Natural killer cell (primary cell): ENCODE measurements at regions not wholly inside any gene's neighbourhood (a gene's known extent, or its start where the extent isn't known, plus 50 kb on each side); places are given as distances from the start of the nearest gene placed in this dataset.

Experiments used
- ATAC-seq, 3 donors: fragments of 150-1000 bp in 2 of 3; fragments of 200-7000 bp in 1 of 3; cut with Tn5 transposase; 1 replicate in 1 of 3; 2 replicates in 2 of 3; pipeline ENCODE4 v1.10.0; 2021; ENCODE audit warnings: mild to moderate bottlenecking in 2 of 3, moderate library complexity in 2 of 3
- DNase-seq, 2 donors: peaks; one replicate each; pipeline versions ENCODE4 v3.0.0 to v3.0.0-alpha.2; 2013 to 2021; ENCODE audit warnings: mixed read lengths in 1 of 2
- H3K27ac ChIP-seq: one replicate; pipeline ENCODE4 v1.5.1; 2013; ENCODE audit warnings: mild to moderate bottlenecking, low read length
- H3K27me3 ChIP-seq: one replicate; pipeline ENCODE4 v1.6.1; 2013; ENCODE audit warnings: low read length; ENCODE audit not compliant: control insufficient read depth, insufficient read depth
- H3K36me3 ChIP-seq: one replicate; pipeline ENCODE4 v1.6.1; 2013; ENCODE audit warnings: low read length; ENCODE audit not compliant: control insufficient read depth, insufficient read depth
- H3K4me1 ChIP-seq: one replicate; pipeline ENCODE4 v1.6.1; 2013; ENCODE audit warnings: low read length; ENCODE audit not compliant: control insufficient read depth, insufficient read depth
- H3K4me3 ChIP-seq: one replicate; pipeline ENCODE4 v1.5.1; 2013; ENCODE audit warnings: low read length
- H3K9me3 ChIP-seq: one replicate; pipeline ENCODE4 v1.6.1; 2013; ENCODE audit warnings: low read length; ENCODE audit not compliant: control insufficient read depth, insufficient read depth
- H3K27ac Mint-ChIP-seq, 2 donors: one replicate each; pipeline ENCODE4 v1.8.0; 2022; ENCODE audit warnings: mild to moderate bottlenecking in 2 of 2, mixed read lengths in 2 of 2, moderate library complexity in 1 of 2
- H3K27me3 Mint-ChIP-seq, 2 donors: one replicate each; pipeline ENCODE4 v1.8.0; 2022; ENCODE audit warnings: low read depth in 2 of 2, mixed read lengths in 2 of 2
- H3K36me3 Mint-ChIP-seq: one replicate; pipeline ENCODE4 v1.8.0; 2022; ENCODE audit warnings: mixed read lengths
- H3K4me1 Mint-ChIP-seq, 2 donors: one replicate each; pipeline ENCODE4 v1.8.0; 2022; ENCODE audit warnings: mixed read lengths in 2 of 2
- H3K4me3 Mint-ChIP-seq: one replicate; pipeline ENCODE4 v1.8.0; 2022; ENCODE audit warnings: mild to moderate bottlenecking, moderate library complexity, mixed read lengths
- H3K9me3 Mint-ChIP-seq, 2 donors: one replicate each; pipeline ENCODE4 v1.8.0; 2022; ENCODE audit warnings: mixed read lengths in 2 of 2
- WGBS: methylation state at CpG from one replicate; pipeline ENCODE4 v1.1.7; 2013; ENCODE audit warnings: missing lambda C conversion rate; ENCODE audit not compliant: insufficient coverage; 5-methylcytosine and 5-hydroxymethylcytosine counted together
- intact Hi-C: fragments of 100-400 bp; cut with micrococcal nuclease; formaldehyde crosslinking; loops from one replicate; pipeline ENCODE4 v1.14.2; 2022
- TF ChIP-seq, protein P1 (sequence below): fragments of 200-600 bp; IDR thresholded peaks from one replicate; pipeline ENCODE4 v1.8.0; 2022; ENCODE audit warnings: antibody characterized with exemption

DNA sequence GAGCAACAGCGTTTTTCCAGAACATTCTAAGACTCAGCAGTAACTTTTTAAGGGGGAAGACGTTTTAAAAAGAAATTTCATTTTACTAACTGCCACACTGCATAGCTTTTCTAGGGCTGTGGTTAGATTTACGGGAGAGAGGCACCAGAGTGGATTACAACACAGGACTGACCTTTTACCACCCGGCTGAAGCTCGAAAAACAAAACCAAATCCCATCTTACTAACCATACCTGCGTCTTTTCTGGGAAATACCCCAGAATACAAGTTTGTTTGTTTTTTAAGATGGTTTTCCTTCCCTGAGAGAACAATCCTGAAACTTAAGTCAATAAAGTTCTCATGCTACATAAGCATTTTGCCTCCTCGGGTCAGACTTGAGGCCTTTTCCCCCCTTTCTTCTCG lies 209.3 kb upstream of the SOX4 start:
- DNase-seq (no peak), ATAC-seq (no peak)
- Mint-ChIP-seq H3K4me3 (no peak overlapping the region), H3K36me3 (no peaks in the 10 kb centered on the region), H3K9me3 (no peaks in the 10 kb centered on the region), H3K27me3 (peaks cover 9 to 35% of the 10 kb centered on the region in 2 donors), H3K27ac (no peak overlapping the region), H3K4me1 (peaks cover 10 to 14% of the 10 kb centered on the region in 2 donors)
- Histone ChIP-seq H3K4me1 (no peaks in the 10 kb centered on the region), H3K4me3 (no peak overlapping the region), H3K27ac (no peak overlapping the region), H3K36me3 (no peaks in the 10 kb centered on the region), H3K9me3 (no peaks in the 10 kb centered on the region), H3K27me3 (no peaks in the 10 kb centered on the region)
- TF ChIP-seq, protein P1, sequence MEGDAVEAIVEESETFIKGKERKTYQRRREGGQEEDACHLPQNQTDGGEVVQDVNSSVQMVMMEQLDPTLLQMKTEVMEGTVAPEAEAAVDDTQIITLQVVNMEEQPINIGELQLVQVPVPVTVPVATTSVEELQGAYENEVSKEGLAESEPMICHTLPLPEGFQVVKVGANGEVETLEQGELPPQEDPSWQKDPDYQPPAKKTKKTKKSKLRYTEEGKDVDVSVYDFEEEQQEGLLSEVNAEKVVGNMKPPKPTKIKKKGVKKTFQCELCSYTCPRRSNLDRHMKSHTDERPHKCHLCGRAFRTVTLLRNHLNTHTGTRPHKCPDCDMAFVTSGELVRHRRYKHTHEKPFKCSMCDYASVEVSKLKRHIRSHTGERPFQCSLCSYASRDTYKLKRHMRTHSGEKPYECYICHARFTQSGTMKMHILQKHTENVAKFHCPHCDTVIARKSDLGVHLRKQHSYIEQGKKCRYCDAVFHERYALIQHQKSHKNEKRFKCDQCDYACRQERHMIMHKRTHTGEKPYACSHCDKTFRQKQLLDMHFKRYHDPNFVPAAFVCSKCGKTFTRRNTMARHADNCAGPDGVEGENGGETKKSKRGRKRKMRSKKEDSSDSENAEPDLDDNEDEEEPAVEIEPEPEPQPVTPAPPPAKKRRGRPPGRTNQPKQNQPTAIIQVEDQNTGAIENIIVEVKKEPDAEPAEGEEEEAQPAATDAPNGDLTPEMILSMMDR: no peak
- WGBS: 86% methylated on average over 3 of the region's 8 CpGs
- intact Hi-C loops: no loop called here

DNA sequence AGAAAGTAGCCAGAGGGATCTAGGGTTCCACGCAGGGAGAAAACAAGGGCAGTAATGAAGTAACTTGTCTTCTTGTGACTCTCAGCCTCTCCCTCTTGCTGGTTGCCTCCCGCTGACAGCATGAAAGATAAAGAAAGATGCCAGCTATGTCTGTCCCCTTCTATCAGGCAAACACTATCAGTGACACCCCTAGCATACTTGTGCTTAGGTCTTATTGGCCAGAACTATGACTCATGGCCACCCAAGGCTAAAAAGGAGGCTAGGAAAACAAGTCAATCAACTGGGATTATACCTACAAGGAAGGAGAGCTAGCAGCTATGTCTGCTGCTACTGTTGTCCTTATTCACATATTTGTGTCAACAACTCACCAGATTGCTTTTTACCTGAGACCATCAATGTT lies 206.8 kb upstream of the SOX4 start:
- H3K27me3 Mint-ChIP-seq: peaks cover 7 to 35% of the 10 kb centered on the region in 2 donors
- DNase-seq (no peak), ATAC-seq (no peak)
- H3K27ac Mint-ChIP-seq: no peak overlapping the region
- Histone ChIP-seq H3K27me3 (no peaks in the 10 kb centered on the region), H3K27ac (no peak overlapping the region), H3K4me3 (no peak overlapping the region), H3K4me1 (no peaks in the 10 kb centered on the region), H3K9me3 (no peaks in the 10 kb centered on the region), H3K36me3 (no peaks in the 10 kb centered on the region)
- H3K36me3 Mint-ChIP-seq: no peaks in the 10 kb centered on the region
- 96% methylated on average over 2 of the region's 2 CpGs for WGBS
- intact Hi-C loops: no loop called here
- TF ChIP-seq, protein P1: no peak
- H3K9me3 Mint-ChIP-seq: no peaks in the 10 kb centered on the region
- H3K4me1 Mint-ChIP-seq: peaks cover 10 to 14% of the 10 kb centered on the region in 2 donors
- H3K4me3 Mint-ChIP-seq: no peak overlapping the region

DNA sequence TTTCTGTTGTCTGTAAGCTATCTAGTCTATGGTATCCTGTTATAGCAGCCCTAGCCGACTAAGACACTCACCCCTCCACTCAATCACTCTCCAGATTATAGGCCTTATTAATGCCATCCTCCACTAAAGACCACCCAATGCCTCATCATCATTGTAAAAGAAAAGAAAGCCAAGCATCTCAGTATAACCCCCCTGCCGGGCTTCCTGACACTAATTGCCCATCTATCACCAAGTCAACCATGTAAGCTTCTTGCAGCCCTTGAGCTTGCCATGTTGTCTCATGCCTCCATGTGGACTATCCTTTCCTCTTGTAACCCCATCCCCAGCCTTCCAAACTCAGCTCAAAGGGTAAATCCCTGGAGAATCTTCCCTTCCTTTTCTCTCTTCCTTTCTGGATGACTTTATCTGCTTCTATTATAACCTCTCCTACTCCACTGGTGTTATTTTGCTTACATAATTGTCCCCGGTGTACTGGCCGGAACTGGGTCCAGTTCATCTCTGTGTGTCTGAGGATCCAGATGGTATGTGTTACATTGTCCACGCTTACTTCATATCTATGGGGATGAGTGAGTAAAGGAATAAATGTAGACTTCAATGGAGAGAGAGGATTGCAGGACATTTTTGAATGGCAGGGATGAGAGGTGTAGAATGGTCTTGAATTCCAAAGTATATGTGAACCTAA lies 202.9 kb upstream of the SOX4 start:
- Histone ChIP-seq H3K4me1 (no peaks in the 10 kb centered on the region), H3K9me3 (no peaks in the 10 kb centered on the region), H3K4me3 (no peak overlapping the region), H3K36me3 (no peaks in the 10 kb centered on the region), H3K27me3 (no peaks in the 10 kb centered on the region), H3K27ac (no peak overlapping the region)
- no peaks in the 10 kb centered on the region for H3K4me1 Mint-ChIP-seq
- intact Hi-C loops: no loop called here
- TF ChIP-seq, protein P1: no peak
- no peaks in the 10 kb centered on the region for H3K36me3 Mint-ChIP-seq
- ATAC-seq (no peak), DNase-seq (no peak)
- no peak overlapping the region for H3K4me3 Mint-ChIP-seq
- H3K9me3 Mint-ChIP-seq: no peaks in the 10 kb centered on the region
- no peak overlapping the region for H3K27ac Mint-ChIP-seq
- peaks cover 4 to 20% of the 10 kb centered on the region in 2 donors for H3K27me3 Mint-ChIP-seq
- WGBS: 82% methylated on average over 5 of the region's 5 CpGs

DNA sequence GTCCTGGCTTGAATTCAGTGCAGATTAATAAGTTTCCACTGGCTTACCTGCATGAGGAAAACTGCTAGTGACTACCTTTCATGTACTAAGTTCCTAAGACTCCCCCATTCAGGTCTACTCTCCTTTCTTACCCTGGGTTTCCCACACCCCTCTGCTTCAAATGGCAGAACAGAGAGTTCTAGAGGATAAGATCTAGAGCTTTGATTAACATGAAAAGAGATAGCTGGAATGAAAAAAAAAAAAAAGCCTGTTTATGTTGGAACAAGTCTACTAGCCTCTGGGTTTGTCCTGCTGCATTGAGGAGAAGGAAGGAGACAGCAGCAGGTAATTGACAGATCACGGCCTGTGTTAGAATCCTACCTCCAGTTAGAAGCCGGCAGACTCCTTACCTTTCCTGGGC lies 201.4 kb upstream of the SOX4 start:
- Histone ChIP-seq H3K36me3 (no peaks in the 10 kb centered on the region), H3K27ac (no peak overlapping the region), H3K4me3 (no peak overlapping the region), H3K9me3 (no peaks in the 10 kb centered on the region), H3K4me1 (no peaks in the 10 kb centered on the region), H3K27me3 (no peaks in the 10 kb centered on the region)
- no peaks in the 10 kb centered on the region for H3K9me3 Mint-ChIP-seq
- intact Hi-C loops: no loop called here
- TF ChIP-seq, protein P1: no peak
- H3K36me3 Mint-ChIP-seq: no peaks in the 10 kb centered on the region
- no CpG with 5 or more reads among the region's 2 CpGs for WGBS
- ATAC-seq: no peak
- H3K27me3 Mint-ChIP-seq: peaks cover 6 to 8% of the 10 kb centered on the region in 2 donors
- H3K4me1 Mint-ChIP-seq: no peaks in the 10 kb centered on the region
- H3K4me3 Mint-ChIP-seq: no peak overlapping the region
- no peak overlapping the region for H3K27ac Mint-ChIP-seq
- DNase-seq: no peak
